NOMO-1 (cell line): ENCODE measurements at regions not wholly inside any gene's neighbourhood (a gene's known extent, or its start where the extent isn't known, plus 50 kb on each side); places are given as distances from the start of the nearest gene placed in this dataset.
"Not testable (repeated sequence)": the region's sequence is repeated elsewhere in the genome, so short reads cannot be mapped to it uniquely, and the experiment has no call there.

Source experiments
- DNase-seq, 2 experiments: peaks; one replicate each; lab custom pipeline; 2025; ENCODE audit not compliant: unreplicated experiment in 2 of 2; lab: John Stamatoyannopoulos, UW

- DNase-seq = no peak
These were observed 723.2 kb downstream of the KCNJ2 start for GRCh38 chr17:70892527-70892926.

GRCh38 chr17:70896843-70897242, 727.5 kb downstream of the KCNJ2 start:
- DNase-seq = no peak

- no peak for DNase-seq
These were observed 728.1 kb downstream of the KCNJ2 start for GRCh38 chr17:70897446-70897845.

GRCh38 chr17:70901870-70902269, 732.5 kb downstream of the KCNJ2 start:
- DNase-seq = no peak

- no peak for DNase-seq
These were observed 736.5 kb downstream of the KCNJ2 start for GRCh38 chr17:70905796-70906195.

GRCh38 chr17:70906808-70907207, 737.5 kb downstream of the KCNJ2 start:
- DNase-seq = no peak

- DNase-seq = no peak
These were observed 743.6 kb downstream of the KCNJ2 start for GRCh38 chr17:70912716-70913485.

- DNase-seq = no peak
These were observed 747.1 kb downstream of the KCNJ2 start for GRCh38 chr17:70916469-70916868.

GRCh38 chr17:70919241-70919640, 749.9 kb downstream of the KCNJ2 start:
- DNase-seq = no peak

- no peak for DNase-seq
These were observed 751.1 kb downstream of the KCNJ2 start for GRCh38 chr17:70920416-70920815.

- DNase-seq = no peak
These were observed 752.9 kb downstream of the KCNJ2 start for GRCh38 chr17:70922268-70922667.

- no peak for DNase-seq
These were observed 755.4 kb downstream of the KCNJ2 start for GRCh38 chr17:70924776-70925175.

GRCh38 chr17:70929226-70929625, 759.9 kb downstream of the KCNJ2 start:
- DNase-seq = no peak

- no peak for DNase-seq
These were observed 764.9 kb downstream of the KCNJ2 start for GRCh38 chr17:70934231-70934630.

GRCh38 chr17:70934835-70935234, 765.5 kb downstream of the KCNJ2 start:
- DNase-seq = no peak

GRCh38 chr17:70936724-70937123, 767.4 kb downstream of the KCNJ2 start:
- no peak for DNase-seq

GRCh38 chr17:70938336-70938735, 769.0 kb downstream of the KCNJ2 start:
- no peak for DNase-seq

- DNase-seq = no peak
These were observed 776.1 kb downstream of the KCNJ2 start for GRCh38 chr17:70945386-70945785.

- no peak for DNase-seq
These were observed 777.9 kb downstream of the KCNJ2 start for GRCh38 chr17:70947215-70947614.

- DNase-seq = no peak
These were observed 778.6 kb downstream of the KCNJ2 start for GRCh38 chr17:70947636-70948565.

- not testable (repeated sequence) for DNase-seq
These were observed 783.8 kb downstream of the KCNJ2 start for GRCh38 chr17:70953140-70953539.

GRCh38 chr17:70955441-70955840, 786.1 kb downstream of the KCNJ2 start:
- DNase-seq = no peak
